ENCODE measurements at regions not wholly inside any gene's neighbourhood (a gene's known extent, or its start where the extent isn't known, plus 50 kb on each side); places are given as distances from the start of the nearest gene placed in this dataset.

DNA sequence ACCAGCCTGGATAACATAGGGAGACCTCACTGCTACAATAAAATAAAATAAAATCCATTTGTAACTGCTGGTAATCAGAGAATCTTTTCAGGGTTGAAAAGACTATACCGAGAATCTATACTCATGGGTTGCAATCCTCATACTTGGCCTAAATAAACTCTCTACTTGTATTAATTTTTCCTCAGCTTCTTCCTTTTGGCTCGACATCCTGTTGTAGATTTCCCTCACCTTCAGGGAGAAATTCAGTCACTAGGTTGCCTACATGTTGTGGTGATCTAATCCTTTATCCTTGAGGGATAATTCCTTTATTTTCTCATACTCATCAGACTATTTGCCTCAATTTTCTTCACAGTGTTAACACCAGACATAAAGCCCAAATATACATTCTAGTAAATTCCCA lies 1093.4 kb downstream of the SORCS3 start:
- no peak overlapping the region for H3K14ac ChIP-seq (replicated peaks; ENCODE audit: low read depth, low read length)
- TF ChIP-seq RFX5 (IDR thresholded peaks at IDR 0.05; ENCODE audit: low read depth, low read length) (no peak), MAFK (IDR thresholded peaks at IDR 0.05; ENCODE audit: low read depth, low read length) (no peak), RCOR1 (IDR thresholded peaks at IDR 0.05; ENCODE audit: insufficient replicate concordance, low read length) (no peak), NFE2L2 (IDR thresholded peaks at IDR 0.05; ENCODE audit: low read depth, low read length) (no peak), POLR2A (IDR thresholded peaks at IDR 0.05; ENCODE audit: low read depth, low read length) (no peak), MXI1 (IDR thresholded peaks at IDR 0.05; ENCODE audit: borderline replicate concordance, low read depth, low read length) (no peak), MAZ (IDR thresholded peaks at IDR 0.05; ENCODE audit: borderline replicate concordance, low read depth, low read length) (no peak)
- TF ChIP-seq, protein P1, sequence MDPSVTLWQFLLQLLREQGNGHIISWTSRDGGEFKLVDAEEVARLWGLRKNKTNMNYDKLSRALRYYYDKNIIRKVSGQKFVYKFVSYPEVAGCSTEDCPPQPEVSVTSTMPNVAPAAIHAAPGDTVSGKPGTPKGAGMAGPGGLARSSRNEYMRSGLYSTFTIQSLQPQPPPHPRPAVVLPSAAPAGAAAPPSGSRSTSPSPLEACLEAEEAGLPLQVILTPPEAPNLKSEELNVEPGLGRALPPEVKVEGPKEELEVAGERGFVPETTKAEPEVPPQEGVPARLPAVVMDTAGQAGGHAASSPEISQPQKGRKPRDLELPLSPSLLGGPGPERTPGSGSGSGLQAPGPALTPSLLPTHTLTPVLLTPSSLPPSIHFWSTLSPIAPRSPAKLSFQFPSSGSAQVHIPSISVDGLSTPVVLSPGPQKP (IDR thresholded peaks at IDR 0.05; ENCODE audit: borderline replicate concordance, low read depth, low read length) = no peak
- TF ChIP-seq, protein P2, sequence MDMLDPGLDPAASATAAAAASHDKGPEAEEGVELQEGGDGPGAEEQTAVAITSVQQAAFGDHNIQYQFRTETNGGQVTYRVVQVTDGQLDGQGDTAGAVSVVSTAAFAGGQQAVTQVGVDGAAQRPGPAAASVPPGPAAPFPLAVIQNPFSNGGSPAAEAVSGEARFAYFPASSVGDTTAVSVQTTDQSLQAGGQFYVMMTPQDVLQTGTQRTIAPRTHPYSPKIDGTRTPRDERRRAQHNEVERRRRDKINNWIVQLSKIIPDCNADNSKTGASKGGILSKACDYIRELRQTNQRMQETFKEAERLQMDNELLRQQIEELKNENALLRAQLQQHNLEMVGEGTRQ (IDR thresholded peaks at IDR 0.05; ENCODE audit: low read depth, low read length) = no peak

More for the DNA sequence above, 1093.4 kb downstream of the SORCS3 start:
- dilution Hi-C loops (cut with HindIII; ENCODE audit: low sequenced_read_pairs, unreplicated experiment) = no loop called here
- Histone ChIP-seq H3K36me3 (ENCODE audit: control insufficient read depth, insufficient read depth, low read length) (no peaks in the 10 kb centered on the region), H3K9me1 (ENCODE audit: insufficient read depth, low read length) (no peaks in the 10 kb centered on the region), H4K8ac (ENCODE audit: low read depth in 2 of 2, low read length in 2 of 2) (no peak overlapping the region), H2AK5ac (ENCODE audit: low read depth, low read length) (no peak overlapping the region), H4K91ac (ENCODE audit: insufficient read depth, low read depth, low read length) (no peak overlapping the region), H3K27ac (ENCODE audit: insufficient read depth, low read length) (no peak overlapping the region), H3K4me2 (ENCODE audit: low read depth, low read length) (no peak overlapping the region), H2BK20ac (ENCODE audit: low read depth, low read length) (no peak overlapping the region), H2AFZ (replicated peaks; ENCODE audit: low read length, poor library complexity) (no peak overlapping the region), H4K5ac (ENCODE audit: low read depth, low read length) (no peak overlapping the region), H3K18ac (ENCODE audit: low read depth, low read length) (no peak overlapping the region), H3K9me3 (ENCODE audit: control insufficient read depth, insufficient read depth, low read length) (peaks cover 2% of the 10 kb centered on the region; the same call in 1 of the 2 replicates), H3K56ac (ENCODE audit: extremely low read depth, insufficient read depth, low read length) (no peak overlapping the region), H3K9ac (ENCODE audit: low read depth, low read length) (no peak overlapping the region), H4K20me1 (ENCODE audit: insufficient read depth, low read length) (no peaks in the 10 kb centered on the region), H3K79me1 (ENCODE audit: low read depth in 1 of 2, low read length in 2 of 2) (no peaks in the 10 kb centered on the region), H3K4me1 (ENCODE audit: control insufficient read depth, insufficient read depth, low read length) (no peaks in the 10 kb centered on the region), H2BK15ac (ENCODE audit: low read depth, low read length) (no peak overlapping the region), H2BK5ac (ENCODE audit: low read depth, low read length, poor library complexity, severe bottlenecking) (no peak overlapping the region), H3K4ac (ENCODE audit: low read depth, low read length) (no peak overlapping the region), H3K4me3 (ENCODE audit: insufficient read depth, low read depth, low read length) (no peak overlapping the region), H2BK120ac (ENCODE audit: low read depth, low read length) (no peak overlapping the region), H3K23ac (ENCODE audit: low read depth, low read length) (no peak overlapping the region), H3K27me3 (ENCODE audit: control insufficient read depth, insufficient read depth, low read length) (no peaks in the 10 kb centered on the region), H2AK9ac (replicated peaks; ENCODE audit: low read depth, low read length, poor library complexity) (no peak overlapping the region)
- ATAC-seq (ENCODE audit: low read depth) (no peak), DNase-seq (no peak)
- ChIA-PET POLR2A (ENCODE audit: unreplicated experiment) (no interaction called here), CTCF (interaction anchor here (0.6 kb wide), 1 partner anchor 184 kb away, joined by 6 read pairs; no protein-coding TSS in a partner anchor)
- in situ Hi-C loops (cut with MboI; ENCODE audit: low sequenced_read_pairs) = no loop called here
- intact Hi-C loops (cut with micrococcal nuclease) = no loop called here
- no CpG with 5 or more reads among the region's 2 CpGs for WGBS, 2 experiments (ENCODE audit: extremely low coverage in 2 of 2, insufficient read length in 1 of 2)
- no TSS peak for BruUV-seq (replicated peaks)
